Panc1 (cell line): ENCODE measurements at regions not wholly inside any gene's neighbourhood (a gene's known extent, or its start where the extent isn't known, plus 50 kb on each side); places are given as distances from the start of the nearest gene placed in this dataset.

ENCODE experiments used
- ATAC-seq: fragments of 200-7000 bp; cut with Tn5 transposase; 2 replicates; pipeline ENCODE4 v1.9.1; 2020; ENCODE audit warnings: mild to moderate bottlenecking, moderate library complexity
- BruUV-seq: library from RNA; stranded (reverse); fragments of 400-500 nt; replicated peaks from 2 replicates; lab custom pipeline; 2021; lab: Mats Ljungman, UMichigan
- CTCF ChIA-PET: fragments of 300-600 bp; sonication (Branson Sonifier 250); formaldehyde crosslinking; loops from one replicate; lab custom pipeline; 2022; ENCODE audit warnings: antibody characterized with exemption; lab: Charles Lee
- POLR2A ChIA-PET: fragments of 300-600 bp; sonication (Branson Sonifier 250); formaldehyde crosslinking; loops from one replicate; lab custom pipeline; 2022; ENCODE audit warnings: antibody characterized with exemption; lab: Charles Lee
- DNase-seq: peaks from one replicate; pipeline ENCODE4 v3.0.0-alpha.2; 2010; ENCODE audit warnings: low read depth, low spot score
- H3K27ac ChIP-seq: 2 replicates; pipeline ENCODE4 v1.5.1; 2011; ENCODE audit warnings: mild to moderate bottlenecking, low read length, inconsistent platforms
- H3K27me3 ChIP-seq: fragments of 200-500 bp; sonication (Bioruptor generic); 2 replicates; pipeline ENCODE4 v1.6.0; 2014; ENCODE audit warnings: low read length, inconsistent platforms; ENCODE audit not compliant: control insufficient read depth, insufficient read depth
- H3K36me3 ChIP-seq: fragments of 200-500 bp; sonication (Bioruptor generic); 2 replicates; pipeline ENCODE4 v1.5.1; 2014; ENCODE audit warnings: inconsistent platforms, mild to moderate bottlenecking, low read length, moderate library complexity; ENCODE audit not compliant: control insufficient read depth, insufficient read depth
- H3K4me1 ChIP-seq: 2 replicates; pipeline ENCODE4 v1.5.1; 2011; ENCODE audit warnings: inconsistent platforms, mild to moderate bottlenecking, low read length, moderate library complexity; ENCODE audit not compliant: control insufficient read depth, insufficient read depth
- H3K4me3 ChIP-seq, 2 experiments: 2 replicates each; pipeline ENCODE4 v1.5.1; 2011 to 2012; ENCODE audit warnings: low read depth in 2 of 2, low read length in 2 of 2, mild to moderate bottlenecking in 2 of 2, inconsistent platforms in 1 of 2, moderate library complexity in 1 of 2
- H3K9me3 ChIP-seq: fragments of 200-500 bp; sonication (Bioruptor generic); 2 replicates; pipeline ENCODE4 v1.5.1; 2014; ENCODE audit warnings: low read depth, mild to moderate bottlenecking, inconsistent platforms, low read length, moderate library complexity; ENCODE audit not compliant: control insufficient read depth, insufficient read depth
- CTCF ChIP-seq: fragments of 450-650 bp; IDR thresholded peaks from 2 replicates; pipeline ENCODE4 v1.5.1; 2017; ENCODE audit warnings: mild to moderate bottlenecking
- POLR2AphosphoS5 ChIP-seq: IDR thresholded peaks from 2 replicates; pipeline ENCODE4 v1.6.1; 2012; ENCODE audit warnings: mild to moderate bottlenecking, low read depth, low read length, moderate library complexity
- SIN3A ChIP-seq: IDR thresholded peaks from 2 replicates; pipeline ENCODE4 v1.6.1; 2012; ENCODE audit warnings: low read depth, mild to moderate bottlenecking, low read length, moderate library complexity, borderline replicate concordance; ENCODE audit not compliant: insufficient read depth
- TCF7L2 ChIP-seq: IDR thresholded peaks from 2 replicates; pipeline ENCODE4 v1.6.1; 2011; ENCODE audit warnings: mild to moderate bottlenecking, low read depth, low read length, inconsistent platforms
- in situ Hi-C: cut with HindIII; loops from 2 replicates; pipeline ENCODE4 v1.10.0; 2016; ENCODE audit warnings: low sequenced_read_pairs, low pct_unique_long_range_greater_than_20kb
- intact Hi-C: fragments of 100-400 bp; cut with micrococcal nuclease; formaldehyde crosslinking; loops from one replicate; pipeline ENCODE4 v1.10.0; 2022; ENCODE audit not compliant: unreplicated experiment
- TF ChIP-seq, protein P1 (sequence below), 2 experiments: IDR thresholded peaks; 2 replicates each; pipeline ENCODE4 v1.6.1; 2011 to 2012; ENCODE audit warnings: low read depth in 2 of 2, control low read depth in 1 of 2, low read length in 1 of 2, mild to moderate bottlenecking in 1 of 2, moderate library complexity in 1 of 2; ENCODE audit not compliant: insufficient read depth in 1 of 2

DNA sequence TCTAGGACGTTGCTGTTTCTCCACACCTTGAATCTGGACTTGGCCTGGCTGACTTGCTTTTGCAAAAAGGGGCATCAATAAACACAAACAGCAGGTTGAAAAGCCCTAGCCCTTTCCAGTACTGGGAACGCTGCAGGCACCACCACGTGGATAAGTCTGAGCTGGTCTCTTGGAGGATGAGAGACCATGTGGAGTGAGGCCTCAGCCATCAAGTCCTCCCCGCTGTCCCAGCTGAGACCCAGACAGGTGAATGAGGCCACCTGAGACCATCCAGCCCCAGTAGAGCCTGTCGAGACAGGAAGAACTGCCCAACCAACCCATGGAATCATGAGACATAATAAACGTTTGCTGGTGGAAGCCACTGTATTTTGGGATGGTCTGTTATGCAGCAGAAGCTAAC, 688.7 kb downstream of the PTPRU start:
- Histone ChIP-seq H3K27ac (no peak overlapping the region), H3K36me3 (no peaks in the 10 kb centered on the region), H3K27me3 (peaks cover 2% of the 10 kb centered on the region; the same call in 1 of the 2 replicates), H3K4me1 (no peaks in the 10 kb centered on the region), H3K9me3 (no peaks in the 10 kb centered on the region), H3K4me3 (no peak overlapping the region)
- ChIA-PET POLR2A (no interaction called here), CTCF (no interaction called here)
- ATAC-seq (no peak), DNase-seq (no peak)
- intact Hi-C loops (no loop called here), in situ Hi-C loops (no loop called here)
- TF ChIP-seq CTCF: no peak
- no peak for TF ChIP-seq TCF7L2
- TF ChIP-seq SIN3A: no peak
- TF ChIP-seq, protein P1, sequence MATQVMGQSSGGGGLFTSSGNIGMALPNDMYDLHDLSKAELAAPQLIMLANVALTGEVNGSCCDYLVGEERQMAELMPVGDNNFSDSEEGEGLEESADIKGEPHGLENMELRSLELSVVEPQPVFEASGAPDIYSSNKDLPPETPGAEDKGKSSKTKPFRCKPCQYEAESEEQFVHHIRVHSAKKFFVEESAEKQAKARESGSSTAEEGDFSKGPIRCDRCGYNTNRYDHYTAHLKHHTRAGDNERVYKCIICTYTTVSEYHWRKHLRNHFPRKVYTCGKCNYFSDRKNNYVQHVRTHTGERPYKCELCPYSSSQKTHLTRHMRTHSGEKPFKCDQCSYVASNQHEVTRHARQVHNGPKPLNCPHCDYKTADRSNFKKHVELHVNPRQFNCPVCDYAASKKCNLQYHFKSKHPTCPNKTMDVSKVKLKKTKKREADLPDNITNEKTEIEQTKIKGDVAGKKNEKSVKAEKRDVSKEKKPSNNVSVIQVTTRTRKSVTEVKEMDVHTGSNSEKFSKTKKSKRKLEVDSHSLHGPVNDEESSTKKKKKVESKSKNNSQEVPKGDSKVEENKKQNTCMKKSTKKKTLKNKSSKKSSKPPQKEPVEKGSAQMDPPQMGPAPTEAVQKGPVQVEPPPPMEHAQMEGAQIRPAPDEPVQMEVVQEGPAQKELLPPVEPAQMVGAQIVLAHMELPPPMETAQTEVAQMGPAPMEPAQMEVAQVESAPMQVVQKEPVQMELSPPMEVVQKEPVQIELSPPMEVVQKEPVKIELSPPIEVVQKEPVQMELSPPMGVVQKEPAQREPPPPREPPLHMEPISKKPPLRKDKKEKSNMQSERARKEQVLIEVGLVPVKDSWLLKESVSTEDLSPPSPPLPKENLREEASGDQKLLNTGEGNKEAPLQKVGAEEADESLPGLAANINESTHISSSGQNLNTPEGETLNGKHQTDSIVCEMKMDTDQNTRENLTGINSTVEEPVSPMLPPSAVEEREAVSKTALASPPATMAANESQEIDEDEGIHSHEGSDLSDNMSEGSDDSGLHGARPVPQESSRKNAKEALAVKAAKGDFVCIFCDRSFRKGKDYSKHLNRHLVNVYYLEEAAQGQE (IDR thresholded peaks at IDR 0.05; ENCODE audit: insufficient read depth in 1 of 2, low read depth in 2 of 2, low read length in 1 of 2): no peak
- TF ChIP-seq POLR2AphosphoS5: no peak
- no TSS peak for BruUV-seq

DNA sequence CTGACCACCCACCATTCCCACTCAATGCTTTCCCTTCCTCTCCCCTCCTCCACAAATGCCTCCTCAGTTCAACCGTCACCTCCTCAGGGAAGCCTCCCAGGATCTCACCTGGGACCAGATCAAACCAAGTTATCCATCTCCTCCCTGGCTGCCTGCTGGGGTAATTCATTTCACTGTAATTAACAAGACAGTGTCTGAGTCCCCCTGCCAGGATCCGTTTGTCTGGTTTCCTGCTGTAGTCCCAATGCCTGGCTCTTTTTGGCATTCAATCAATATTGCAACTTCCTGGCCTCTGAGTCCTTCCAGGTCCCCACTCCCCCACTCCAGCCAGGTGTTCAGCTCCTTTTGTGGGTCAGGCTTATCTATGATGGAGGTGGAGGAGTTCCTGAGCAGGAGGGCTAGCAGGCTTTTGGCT, 687.7 kb downstream of the PTPRU start:
- intact Hi-C loops: no loop called here
- CTCF ChIA-PET: no interaction called here
- H3K27me3 ChIP-seq: no peaks in the 10 kb centered on the region
- BruUV-seq: no TSS peak
- no peaks in the 10 kb centered on the region for H3K4me1 ChIP-seq
- no peak for ATAC-seq
- TF ChIP-seq, protein P1 (IDR thresholded peaks at IDR 0.05; ENCODE audit: insufficient read depth in 1 of 2, low read depth in 2 of 2, low read length in 1 of 2): no peak
- TF ChIP-seq TCF7L2 (no peak), POLR2AphosphoS5 (no peak), CTCF (no peak), SIN3A (no peak)
- H3K9me3 ChIP-seq: no peaks in the 10 kb centered on the region
- in situ Hi-C loops: no loop called here
- H3K27ac ChIP-seq: no peak overlapping the region
- no peak overlapping the region for H3K4me3 ChIP-seq
- no peak for DNase-seq
- POLR2A ChIA-PET: no interaction called here
- no peaks in the 10 kb centered on the region for H3K36me3 ChIP-seq
